Neural progenitor cell (in vitro differentiated cells): ENCODE measurements at regions not wholly inside any gene's neighbourhood (a gene's known extent, or its start where the extent isn't known, plus 50 kb on each side); places are given as distances from the start of the nearest gene placed in this dataset.

ENCODE experiments used
- EZH2 ChIP-seq: fragments of 200-600 bp; sonication (generic); IDR thresholded peaks from 2 replicates; pipeline ENCODE4 v1.6.1; 2017; ENCODE audit warnings: antibody characterized with exemption, mild to moderate bottlenecking, moderate library complexity
- EZH2phosphoT487 ChIP-seq: fragments of 200-600 bp; sonication (generic); IDR thresholded peaks from 2 replicates; pipeline ENCODE4 v1.6.1; 2017; ENCODE audit warnings: antibody characterized with exemption
- TF ChIP-seq, protein P1 (sequence below): fragments of 200-600 bp; sonication (generic); IDR thresholded peaks from 2 replicates; pipeline ENCODE4 v1.5.1; 2017; ENCODE audit warnings: antibody characterized with exemption, mild to moderate bottlenecking

DNA sequence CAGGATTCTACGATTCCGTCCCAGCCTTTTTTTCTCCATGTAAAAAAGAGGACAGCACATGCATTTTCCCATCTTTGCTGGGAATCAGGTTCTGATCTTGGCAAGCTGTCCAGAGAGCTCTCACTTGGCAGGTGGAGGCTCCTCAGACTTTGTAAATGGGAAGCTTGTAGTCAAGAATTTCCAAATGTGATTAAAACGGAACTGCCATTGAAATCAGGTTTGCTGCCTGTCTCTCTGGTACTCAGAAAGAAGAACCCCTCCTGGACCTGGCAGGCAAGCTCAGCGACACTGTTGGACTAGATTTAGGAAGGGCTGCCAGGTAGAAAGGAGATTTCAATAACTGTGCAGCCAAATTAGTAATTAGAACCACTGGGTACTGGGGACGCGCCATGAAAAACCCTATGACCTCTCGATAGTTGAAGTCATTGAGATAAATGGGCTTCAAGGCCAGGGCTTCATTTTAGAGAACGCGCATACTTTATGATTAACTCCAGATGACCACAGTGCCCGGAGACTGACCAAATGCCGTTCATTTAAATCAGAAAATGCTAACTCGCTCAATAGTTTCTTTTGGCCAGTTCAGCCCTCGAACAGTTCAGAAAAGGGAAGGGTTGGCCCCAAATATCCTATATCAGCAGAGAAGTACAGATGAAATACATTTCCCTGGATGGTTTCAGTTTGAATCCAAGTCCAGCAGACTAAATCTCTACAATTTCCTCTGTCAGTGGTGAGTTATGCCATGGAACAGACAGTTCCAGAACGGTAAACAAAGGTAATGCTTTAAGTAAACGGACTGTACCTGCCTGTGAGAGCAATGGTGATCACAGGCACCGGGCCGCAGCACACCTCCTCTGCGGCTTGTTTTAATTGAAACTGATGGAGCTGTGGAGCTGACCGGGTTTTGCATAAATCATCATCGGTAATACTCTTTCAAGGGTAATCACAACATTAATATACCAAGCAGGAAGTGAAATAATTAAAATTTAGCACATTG, 517.4 kb downstream of the RFC3 start:
- TF ChIP-seq, protein P1, sequence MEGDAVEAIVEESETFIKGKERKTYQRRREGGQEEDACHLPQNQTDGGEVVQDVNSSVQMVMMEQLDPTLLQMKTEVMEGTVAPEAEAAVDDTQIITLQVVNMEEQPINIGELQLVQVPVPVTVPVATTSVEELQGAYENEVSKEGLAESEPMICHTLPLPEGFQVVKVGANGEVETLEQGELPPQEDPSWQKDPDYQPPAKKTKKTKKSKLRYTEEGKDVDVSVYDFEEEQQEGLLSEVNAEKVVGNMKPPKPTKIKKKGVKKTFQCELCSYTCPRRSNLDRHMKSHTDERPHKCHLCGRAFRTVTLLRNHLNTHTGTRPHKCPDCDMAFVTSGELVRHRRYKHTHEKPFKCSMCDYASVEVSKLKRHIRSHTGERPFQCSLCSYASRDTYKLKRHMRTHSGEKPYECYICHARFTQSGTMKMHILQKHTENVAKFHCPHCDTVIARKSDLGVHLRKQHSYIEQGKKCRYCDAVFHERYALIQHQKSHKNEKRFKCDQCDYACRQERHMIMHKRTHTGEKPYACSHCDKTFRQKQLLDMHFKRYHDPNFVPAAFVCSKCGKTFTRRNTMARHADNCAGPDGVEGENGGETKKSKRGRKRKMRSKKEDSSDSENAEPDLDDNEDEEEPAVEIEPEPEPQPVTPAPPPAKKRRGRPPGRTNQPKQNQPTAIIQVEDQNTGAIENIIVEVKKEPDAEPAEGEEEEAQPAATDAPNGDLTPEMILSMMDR = no peak
- TF ChIP-seq EZH2 = no peak
- TF ChIP-seq EZH2phosphoT487 = no peak
